OCI-LY7 (cell line): ENCODE measurements at regions not wholly inside any gene's neighbourhood (a gene's known extent, or its start where the extent isn't known, plus 50 kb on each side); places are given as distances from the start of the nearest gene placed in this dataset.

Source experiments
- CTCF ChIP-seq: fragments of 200-600 bp; sonication (generic); conservative IDR thresholded peaks from 2 replicates; pipeline ENCODE4 v1.5.1; 2014; ENCODE audit warnings: mild to moderate bottlenecking, antibody characterized with exemption, low read length, moderate library complexity, mixed read lengths
- EZH2phosphoT487 ChIP-seq: fragments of 200-600 bp; sonication (generic); IDR thresholded peaks from 2 replicates; pipeline ENCODE4 v1.6.1; 2018; ENCODE audit warnings: low read depth, borderline replicate concordance, mild to moderate bottlenecking, mixed run types, antibody characterized with exemption, low read length, moderate library complexity, mixed read lengths

DNA sequence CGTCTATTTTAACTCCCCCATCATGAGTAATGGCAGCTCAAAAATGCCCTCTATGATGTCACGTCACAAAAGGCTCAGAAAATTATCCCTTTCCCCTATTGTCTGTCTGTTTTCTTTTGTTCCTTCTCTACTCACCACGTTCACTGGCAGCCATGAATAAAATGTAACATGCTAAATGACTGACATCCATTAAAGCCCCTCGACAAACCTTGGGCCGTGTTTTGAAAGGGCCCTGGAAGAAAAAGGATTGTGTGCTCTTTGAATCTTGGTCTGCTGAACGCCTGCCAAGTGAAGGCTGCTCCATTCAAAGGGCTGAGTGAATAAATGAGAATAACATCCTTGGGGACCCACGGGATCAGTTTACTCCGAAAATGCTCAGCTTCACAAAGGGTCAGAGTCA is 118.7 kb downstream of the RPS12 start:
- no peak for TF ChIP-seq CTCF
- no peak for TF ChIP-seq EZH2phosphoT487
